Breast epithelium (tissue), 3 donors: ENCODE measurements at regions not wholly inside any gene's neighbourhood (a gene's known extent, or its start where the extent isn't known, plus 50 kb on each side); places are given as distances from the start of the nearest gene placed in this dataset.
"Not testable (repeated sequence)": the region's sequence is repeated elsewhere in the genome, so short reads cannot be mapped to it uniquely, and the experiment has no call there.

Source experiments
- CTCF ChIP-seq, 3 donors: fragments of 450-650 bp; IDR thresholded peaks; one replicate each; pipeline ENCODE4 v1.5.1; 2016 to 2017; ENCODE audit warnings: antibody characterized with exemption in 3 of 3, mild to moderate bottlenecking in 3 of 3, moderate library complexity in 3 of 3
- POLR2A ChIP-seq: fragments of 450-650 bp; IDR thresholded peaks from one replicate; pipeline ENCODE4 v1.6.1; 2016; ENCODE audit warnings: antibody characterized with exemption, mild to moderate bottlenecking, moderate library complexity
- POLR2AphosphoS5 ChIP-seq, 3 donors: sonication (generic); formaldehyde crosslinking; IDR thresholded peaks; one replicate each; pipeline ENCODE4 v1.6.1; 2017; ENCODE audit warnings: antibody characterized with exemption in 3 of 3

DNA sequence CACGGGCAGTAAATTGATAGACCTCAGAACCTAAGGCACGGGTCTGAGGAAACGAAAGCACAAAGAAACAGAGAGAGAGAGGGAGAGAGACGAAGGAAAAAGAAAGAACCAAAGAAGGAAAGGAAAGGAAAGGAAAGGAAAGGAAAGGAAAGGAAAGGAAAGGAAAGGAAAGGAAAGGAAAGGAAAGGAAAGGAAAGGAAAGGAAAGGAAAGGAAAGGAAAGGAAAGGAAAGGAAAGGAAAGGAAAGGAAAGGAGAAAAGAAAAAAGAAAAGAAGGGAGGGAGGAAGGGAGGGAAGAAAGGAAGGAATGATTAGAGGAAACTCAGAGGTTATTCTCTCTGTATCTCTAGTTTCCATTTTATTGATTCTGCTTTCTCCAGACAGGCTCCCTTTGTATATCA, 302.6 kb upstream of the SLITRK3 start:
- not testable (repeated sequence) for TF ChIP-seq CTCF (IDR thresholded peaks at IDR 0.05); POLR2A; POLR2AphosphoS5 (IDR thresholded peaks at IDR 0.05)
